SK-N-SH treated with all-trans-retinoic acid at 6 μM for 48 hours (cell line): ENCODE measurements at regions not wholly inside any gene's neighbourhood (a gene's known extent, or its start where the extent isn't known, plus 50 kb on each side); places are given as distances from the start of the nearest gene placed in this dataset.

Experiments
- CSDC2 ChIP-seq: fragments of 250-450 bp; sonication (Bioruptor Pico); IDR thresholded peaks from 2 replicates; pipeline ENCODE4 v1.5.0; 2020; ENCODE audit warnings: mild to moderate bottlenecking, moderate library complexity
- CSRNP3 ChIP-seq: fragments of 250-450 bp; sonication (Bioruptor Pico); IDR thresholded peaks from 2 replicates; pipeline ENCODE4 v1.5.1; 2021; ENCODE audit warnings: mild to moderate bottlenecking, moderate library complexity
- OSR1 ChIP-seq: fragments of 250-450 bp; sonication (Bioruptor Pico); IDR thresholded peaks from 2 replicates; pipeline ENCODE4 v1.8.0; 2022; ENCODE audit warnings: moderate library complexity, mild to moderate bottlenecking, inconsistent platforms
- RARB ChIP-seq: fragments of 250-450 bp; sonication (Bioruptor Pico); IDR thresholded peaks from 2 replicates; pipeline ENCODE4 v1.8.0; 2021; ENCODE audit warnings: mild to moderate bottlenecking, moderate library complexity
- ZFP3 ChIP-seq: fragments of 250-450 bp; sonication (Bioruptor Pico); IDR thresholded peaks from 2 replicates; pipeline ENCODE4 v1.5.0; 2020; ENCODE audit warnings: mild to moderate bottlenecking, moderate library complexity
- ZFP30 ChIP-seq: fragments of 450-650 bp; formaldehyde crosslinking; IDR thresholded peaks from 2 replicates; pipeline ENCODE4 v1.5.0; 2022; ENCODE audit warnings: mild to moderate bottlenecking, moderate library complexity
- ZNF8 ChIP-seq: fragments of 450-650 bp; formaldehyde crosslinking; IDR thresholded peaks from 2 replicates; pipeline ENCODE4 v1.5.0; 2020; ENCODE audit warnings: mild to moderate bottlenecking, moderate library complexity
- TF ChIP-seq, protein P1 (sequence below): fragments of 250-450 bp; sonication (Bioruptor Pico); IDR thresholded peaks from 2 replicates; pipeline ENCODE4 v1.8.0; 2020; ENCODE audit warnings: mild to moderate bottlenecking, moderate library complexity, borderline replicate concordance

DNA sequence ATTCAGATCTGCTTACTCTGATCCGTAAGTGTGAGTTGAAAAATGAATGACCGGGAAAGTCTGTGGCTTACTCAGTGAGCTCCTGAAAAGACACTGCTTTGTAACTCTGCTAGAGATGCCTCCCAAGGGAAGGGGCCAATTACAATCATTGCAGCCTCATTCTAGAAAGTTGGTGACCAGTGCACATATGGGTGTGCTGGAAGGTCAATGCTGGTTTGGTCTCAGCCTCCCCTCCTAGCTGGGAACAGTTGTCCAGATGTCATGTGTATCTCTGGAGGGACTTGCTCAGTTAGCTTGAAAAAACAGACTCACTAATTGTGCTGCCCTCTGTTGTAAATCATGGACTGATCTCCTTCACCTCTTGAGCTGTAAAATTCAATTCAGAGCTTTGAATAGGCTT, 405.0 kb downstream of the ADRA2A start:
- TF ChIP-seq ZFP30 (CRISPR knock-in tag) (no peak), OSR1 (no peak), ZNF8 (CRISPR knock-in tag) (no peak), ZFP3 (no peak), CSDC2 (CRISPR knock-in tag) (no peak), CSRNP3 (CRISPR knock-in tag) (no peak), RARB (CRISPR knock-in tag) (no peak)
- TF ChIP-seq, protein P1, sequence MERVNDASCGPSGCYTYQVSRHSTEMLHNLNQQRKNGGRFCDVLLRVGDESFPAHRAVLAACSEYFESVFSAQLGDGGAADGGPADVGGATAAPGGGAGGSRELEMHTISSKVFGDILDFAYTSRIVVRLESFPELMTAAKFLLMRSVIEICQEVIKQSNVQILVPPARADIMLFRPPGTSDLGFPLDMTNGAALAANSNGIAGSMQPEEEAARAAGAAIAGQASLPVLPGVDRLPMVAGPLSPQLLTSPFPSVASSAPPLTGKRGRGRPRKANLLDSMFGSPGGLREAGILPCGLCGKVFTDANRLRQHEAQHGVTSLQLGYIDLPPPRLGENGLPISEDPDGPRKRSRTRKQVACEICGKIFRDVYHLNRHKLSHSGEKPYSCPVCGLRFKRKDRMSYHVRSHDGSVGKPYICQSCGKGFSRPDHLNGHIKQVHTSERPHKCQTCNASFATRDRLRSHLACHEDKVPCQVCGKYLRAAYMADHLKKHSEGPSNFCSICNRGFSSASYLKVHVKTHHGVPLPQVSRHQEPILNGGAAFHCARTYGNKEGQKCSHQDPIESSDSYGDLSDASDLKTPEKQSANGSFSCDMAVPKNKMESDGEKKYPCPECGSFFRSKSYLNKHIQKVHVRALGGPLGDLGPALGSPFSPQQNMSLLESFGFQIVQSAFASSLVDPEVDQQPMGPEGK, result no peak
